D721Med (cell line): ENCODE measurements at regions not wholly inside any gene's neighbourhood (a gene's known extent, or its start where the extent isn't known, plus 50 kb on each side); places are given as distances from the start of the nearest gene placed in this dataset.

Experiments used
- DNase-seq: peaks from one replicate; pipeline ENCODE4 v3.0.0; 2011; ENCODE audit warnings: low spot score; ENCODE audit not compliant: insufficient read length
- FAIRE-seq: peaks from 2 replicates; lab custom pipeline; 2011; peaks lifted over from hg19 to GRCh38; lab: Jason Lieb, UNC
- CTCF ChIP-seq: IDR thresholded peaks from 2 replicates; pipeline ENCODE4 v1.5.1; 2012; ENCODE audit warnings: mild to moderate bottlenecking, control low read depth; ENCODE audit not compliant: insufficient read depth; ENCODE audit errors: missing control alignments

GRCh38 chr2:52968043-52968442 is 799.6 kb upstream of the CHAC2 start:
- DNase-seq: no peak
- FAIRE-seq: no peak
- TF ChIP-seq CTCF: no peak

DNA sequence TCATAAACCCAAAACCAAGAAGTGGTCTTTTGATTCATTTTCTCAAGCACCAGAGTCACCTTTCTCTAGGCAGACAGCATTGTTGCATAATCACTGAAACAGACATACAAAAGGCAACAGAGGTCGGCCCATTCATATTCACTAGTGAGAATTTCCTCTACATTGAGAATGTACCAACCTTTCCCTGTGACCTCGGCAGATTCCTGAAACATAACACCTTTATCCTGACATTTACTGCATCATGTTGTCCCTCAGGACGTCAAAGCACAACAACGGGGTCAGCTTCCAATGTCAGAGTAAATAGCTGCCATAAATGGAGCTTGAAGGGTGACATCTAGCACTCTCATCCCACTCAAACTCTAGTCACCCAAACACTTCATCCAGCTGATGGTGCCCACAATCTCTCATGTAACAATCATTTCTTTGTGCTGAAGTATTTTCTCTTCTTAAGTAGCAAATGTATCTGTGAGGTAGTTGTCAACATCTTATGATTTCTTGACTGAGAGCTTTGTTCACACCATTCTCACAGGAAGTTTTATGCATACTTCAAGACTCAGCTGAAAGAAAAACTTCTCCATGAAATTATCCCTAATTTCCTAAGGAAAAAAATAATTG is 802.6 kb upstream of the CHAC2 start:
- no peak for TF ChIP-seq CTCF
- FAIRE-seq (no peak), DNase-seq (no peak)

DNA sequence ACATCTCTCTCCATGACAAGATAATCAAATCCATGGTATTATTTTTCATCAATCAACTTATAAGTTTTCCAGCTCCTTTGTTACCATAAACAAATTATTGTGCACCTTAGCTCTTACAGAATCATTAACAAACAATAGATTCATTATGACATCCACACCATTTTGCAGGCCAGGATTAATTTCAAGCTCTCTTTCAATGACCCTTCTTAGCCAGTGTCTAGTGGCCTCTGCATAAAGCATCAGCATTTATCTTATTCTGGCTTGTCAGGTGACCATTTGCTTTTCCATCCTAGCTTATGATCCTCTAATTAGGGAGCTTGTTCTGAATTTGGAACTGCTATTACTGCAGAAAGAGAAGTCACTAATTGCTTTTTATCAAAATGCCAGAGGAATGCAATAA is 806.2 kb upstream of the CHAC2 start:
- FAIRE-seq (no peak), DNase-seq (no peak)
- no peak for TF ChIP-seq CTCF

DNA sequence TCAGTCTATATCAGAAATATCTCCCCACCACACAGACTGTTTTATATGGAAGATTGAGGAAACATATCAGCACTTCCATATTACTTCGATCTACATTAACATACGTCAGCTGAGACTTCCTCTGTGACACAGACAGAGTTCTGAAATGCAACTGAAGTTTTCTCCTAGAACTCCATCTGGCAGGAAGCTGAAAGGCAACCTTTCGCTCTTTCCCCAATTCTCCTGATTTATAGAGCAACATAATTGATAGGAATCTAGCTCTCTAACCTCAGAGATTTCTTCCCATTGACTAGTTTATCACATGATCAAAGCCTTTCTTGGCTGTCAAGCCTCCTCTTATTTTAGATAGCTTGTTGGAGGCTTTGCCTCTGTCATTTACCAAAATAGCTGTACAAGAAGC is 806.7 kb upstream of the CHAC2 start:
- DNase-seq (no peak), FAIRE-seq (no peak)
- TF ChIP-seq CTCF: no peak

DNA sequence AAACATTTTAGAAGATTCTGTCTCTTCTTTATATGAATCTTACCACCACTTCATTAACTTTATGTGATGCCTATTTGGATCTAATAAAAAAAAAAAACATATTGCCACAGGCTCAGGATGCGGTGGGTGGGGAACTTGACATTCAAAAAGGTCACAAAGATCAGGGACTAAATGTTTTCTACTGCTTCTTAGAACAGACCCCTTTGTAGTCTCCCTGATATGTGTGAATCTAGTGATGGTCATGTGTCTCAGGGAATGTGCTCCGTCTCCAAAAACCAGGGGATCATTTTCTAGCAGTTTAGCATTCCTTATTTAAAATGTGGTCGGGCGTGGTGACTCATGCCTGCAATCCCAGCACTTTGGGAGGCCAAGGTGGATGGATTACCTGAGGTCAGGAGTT is 807.8 kb upstream of the CHAC2 start:
- TF ChIP-seq CTCF: no peak
- DNase-seq: no peak
- no peak for FAIRE-seq

DNA sequence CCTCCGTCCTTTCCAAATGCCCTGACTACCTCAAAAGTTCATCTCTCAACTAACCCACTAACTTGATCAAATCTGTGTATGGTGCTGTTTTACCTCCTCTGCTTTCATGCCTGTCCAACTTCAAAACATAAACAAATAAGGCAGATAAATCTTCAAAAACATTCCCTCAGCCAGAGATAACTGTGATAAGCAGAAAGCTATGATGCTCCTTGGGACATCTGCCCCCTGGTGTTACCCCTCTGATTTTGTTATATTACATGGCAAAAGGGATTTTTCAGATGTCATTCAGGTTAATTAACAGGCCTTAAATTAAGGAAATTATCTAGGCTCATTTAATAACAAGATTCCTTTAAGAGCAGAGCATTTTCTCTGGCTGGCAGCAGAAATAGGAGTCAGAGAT is 810.8 kb upstream of the CHAC2 start:
- no peak for FAIRE-seq
- DNase-seq: no peak
- no peak for TF ChIP-seq CTCF

DNA sequence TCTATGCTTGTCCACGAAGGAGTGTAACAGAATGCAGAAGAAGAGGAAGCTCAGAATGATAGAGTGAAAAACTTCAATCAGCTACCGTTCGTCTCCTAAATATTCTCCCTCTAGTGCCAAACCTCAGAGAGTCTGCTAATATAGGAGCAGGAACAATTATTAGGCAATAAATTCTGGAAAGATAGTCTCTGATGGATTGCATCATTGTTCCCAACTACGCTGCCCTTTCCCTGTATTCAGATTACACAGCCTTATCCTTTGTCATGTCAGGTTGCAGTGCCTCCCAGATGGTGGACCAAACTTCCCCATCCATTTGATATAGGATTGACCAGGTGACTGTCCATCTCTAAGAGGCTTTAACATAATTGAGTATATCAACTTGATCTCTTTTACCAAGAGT is 811.5 kb upstream of the CHAC2 start:
- DNase-seq: no peak
- TF ChIP-seq CTCF: no peak
- no peak for FAIRE-seq
